ENCODE measurements at regions not wholly inside any gene's neighbourhood (a gene's known extent, or its start where the extent isn't known, plus 50 kb on each side); places are given as distances from the start of the nearest gene placed in this dataset.

DNA sequence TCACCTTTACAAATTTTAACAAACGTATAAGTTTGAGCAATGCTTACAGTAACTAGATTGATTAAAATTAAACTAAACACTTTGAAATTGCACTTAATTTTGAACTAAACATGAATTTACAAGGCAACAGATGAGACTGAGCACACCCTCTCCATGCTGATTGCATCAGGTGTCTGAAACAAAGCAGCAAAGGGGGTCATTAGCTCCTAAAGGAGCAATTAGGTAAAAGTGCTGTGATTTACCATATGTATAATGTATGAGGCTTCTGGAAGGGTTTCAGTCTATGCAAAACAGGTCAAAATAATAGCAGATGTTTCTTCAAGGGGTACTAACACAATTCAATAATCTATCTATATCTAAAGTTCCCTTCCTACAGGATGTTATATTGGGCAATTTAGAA is 98.8 kb upstream of the LMNTD1 start:
- Histone ChIP-seq H3K9ac (ENCODE audit: low read length) (no peak overlapping the region), H3K4me2 (ENCODE audit: low read length) (no peak overlapping the region), H3K27me3 (ENCODE audit: insufficient read depth, low read depth, low read length) (no peaks in the 10 kb centered on the region), H4K20me1 (ENCODE audit: insufficient read depth) (no peaks in the 10 kb centered on the region), H3K9me3 (ENCODE audit: low read length) (no peaks in the 10 kb centered on the region), H3K9me2 (ENCODE audit: insufficient read depth, low read length) (no peaks in the 10 kb centered on the region), H3K79me2 (replicated peaks; ENCODE audit: insufficient read depth, low read length) (no peaks in the 10 kb centered on the region), H2AFZ (ENCODE audit: low read depth, low read length) (no peak overlapping the region), H3K36me3 (ENCODE audit: insufficient read depth, low read length) (no peaks in the 10 kb centered on the region), H3K4me3 (ENCODE audit: low read length) (no peak overlapping the region), H3F3A (ENCODE audit: insufficient read depth, low read length, poor library complexity, severe bottlenecking) (no peaks in the 10 kb centered on the region), H3K27ac (ENCODE audit: low read length) (no peak overlapping the region)
- TF ChIP-seq SMC3 (conservative IDR thresholded peaks at IDR 0.05; ENCODE audit: poor library complexity) (no peak), EZH2 (IDR thresholded peaks at IDR 0.05; ENCODE audit: borderline replicate concordance, insufficient read depth, low read length, poor library complexity, severe bottlenecking) (no peak), RAD21 (conservative IDR thresholded peaks at IDR 0.05) (no peak), MXI1 (conservative IDR thresholded peaks at IDR 0.05; ENCODE audit: poor library complexity, severe bottlenecking) (no peak), POLR2AphosphoS5 (IDR thresholded peaks at IDR 0.05) (no peak), EP300 (conservative IDR thresholded peaks at IDR 0.05; ENCODE audit: poor library complexity, severe bottlenecking) (no peak), TAF1 (IDR thresholded peaks at IDR 0.05; ENCODE audit: low read depth) (no peak)
- TF ChIP-seq, protein P1, sequence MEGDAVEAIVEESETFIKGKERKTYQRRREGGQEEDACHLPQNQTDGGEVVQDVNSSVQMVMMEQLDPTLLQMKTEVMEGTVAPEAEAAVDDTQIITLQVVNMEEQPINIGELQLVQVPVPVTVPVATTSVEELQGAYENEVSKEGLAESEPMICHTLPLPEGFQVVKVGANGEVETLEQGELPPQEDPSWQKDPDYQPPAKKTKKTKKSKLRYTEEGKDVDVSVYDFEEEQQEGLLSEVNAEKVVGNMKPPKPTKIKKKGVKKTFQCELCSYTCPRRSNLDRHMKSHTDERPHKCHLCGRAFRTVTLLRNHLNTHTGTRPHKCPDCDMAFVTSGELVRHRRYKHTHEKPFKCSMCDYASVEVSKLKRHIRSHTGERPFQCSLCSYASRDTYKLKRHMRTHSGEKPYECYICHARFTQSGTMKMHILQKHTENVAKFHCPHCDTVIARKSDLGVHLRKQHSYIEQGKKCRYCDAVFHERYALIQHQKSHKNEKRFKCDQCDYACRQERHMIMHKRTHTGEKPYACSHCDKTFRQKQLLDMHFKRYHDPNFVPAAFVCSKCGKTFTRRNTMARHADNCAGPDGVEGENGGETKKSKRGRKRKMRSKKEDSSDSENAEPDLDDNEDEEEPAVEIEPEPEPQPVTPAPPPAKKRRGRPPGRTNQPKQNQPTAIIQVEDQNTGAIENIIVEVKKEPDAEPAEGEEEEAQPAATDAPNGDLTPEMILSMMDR (IDR thresholded peaks at IDR 0.05; ENCODE audit: poor library complexity, severe bottlenecking) = no peak
- TF ChIP-seq, protein P2, sequence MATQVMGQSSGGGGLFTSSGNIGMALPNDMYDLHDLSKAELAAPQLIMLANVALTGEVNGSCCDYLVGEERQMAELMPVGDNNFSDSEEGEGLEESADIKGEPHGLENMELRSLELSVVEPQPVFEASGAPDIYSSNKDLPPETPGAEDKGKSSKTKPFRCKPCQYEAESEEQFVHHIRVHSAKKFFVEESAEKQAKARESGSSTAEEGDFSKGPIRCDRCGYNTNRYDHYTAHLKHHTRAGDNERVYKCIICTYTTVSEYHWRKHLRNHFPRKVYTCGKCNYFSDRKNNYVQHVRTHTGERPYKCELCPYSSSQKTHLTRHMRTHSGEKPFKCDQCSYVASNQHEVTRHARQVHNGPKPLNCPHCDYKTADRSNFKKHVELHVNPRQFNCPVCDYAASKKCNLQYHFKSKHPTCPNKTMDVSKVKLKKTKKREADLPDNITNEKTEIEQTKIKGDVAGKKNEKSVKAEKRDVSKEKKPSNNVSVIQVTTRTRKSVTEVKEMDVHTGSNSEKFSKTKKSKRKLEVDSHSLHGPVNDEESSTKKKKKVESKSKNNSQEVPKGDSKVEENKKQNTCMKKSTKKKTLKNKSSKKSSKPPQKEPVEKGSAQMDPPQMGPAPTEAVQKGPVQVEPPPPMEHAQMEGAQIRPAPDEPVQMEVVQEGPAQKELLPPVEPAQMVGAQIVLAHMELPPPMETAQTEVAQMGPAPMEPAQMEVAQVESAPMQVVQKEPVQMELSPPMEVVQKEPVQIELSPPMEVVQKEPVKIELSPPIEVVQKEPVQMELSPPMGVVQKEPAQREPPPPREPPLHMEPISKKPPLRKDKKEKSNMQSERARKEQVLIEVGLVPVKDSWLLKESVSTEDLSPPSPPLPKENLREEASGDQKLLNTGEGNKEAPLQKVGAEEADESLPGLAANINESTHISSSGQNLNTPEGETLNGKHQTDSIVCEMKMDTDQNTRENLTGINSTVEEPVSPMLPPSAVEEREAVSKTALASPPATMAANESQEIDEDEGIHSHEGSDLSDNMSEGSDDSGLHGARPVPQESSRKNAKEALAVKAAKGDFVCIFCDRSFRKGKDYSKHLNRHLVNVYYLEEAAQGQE (IDR thresholded peaks at IDR 0.05; ENCODE audit: borderline replicate concordance) = no peak

DNA sequence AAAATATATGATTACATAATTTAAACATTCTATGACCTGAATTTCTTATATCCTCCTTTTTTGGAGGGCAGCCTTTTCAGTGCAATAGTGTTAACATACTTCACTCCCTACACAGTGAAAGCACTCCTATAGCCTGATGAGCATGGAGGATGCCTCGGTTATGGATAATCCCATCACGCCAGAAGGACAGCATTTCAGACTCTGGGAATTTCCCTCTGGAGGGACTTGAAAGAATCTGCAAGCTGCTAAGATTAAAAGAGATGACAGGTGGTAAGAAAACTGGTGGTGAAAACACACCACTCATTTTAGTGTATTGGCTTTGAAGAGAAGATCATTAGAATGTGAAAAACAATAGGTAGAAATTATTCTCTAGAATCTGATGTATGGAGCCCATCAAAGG is 99.3 kb upstream of the LMNTD1 start:
- no peaks in the 10 kb centered on the region for H3K9me3 ChIP-seq (ENCODE audit: low read length)
- H3K9ac ChIP-seq (ENCODE audit: low read length) = no peak overlapping the region
- H2AFZ ChIP-seq (ENCODE audit: low read depth, low read length) = no peak overlapping the region
- no peaks in the 10 kb centered on the region for H3K9me2 ChIP-seq (ENCODE audit: insufficient read depth, low read length)
- H3F3A ChIP-seq (ENCODE audit: insufficient read depth, low read length, poor library complexity, severe bottlenecking) = no peaks in the 10 kb centered on the region
- TF ChIP-seq, protein P2 (IDR thresholded peaks at IDR 0.05; ENCODE audit: borderline replicate concordance) = no peak
- TF ChIP-seq, protein P1 (IDR thresholded peaks at IDR 0.05; ENCODE audit: poor library complexity, severe bottlenecking) = no peak
- TF ChIP-seq POLR2AphosphoS5 (IDR thresholded peaks at IDR 0.05) = no peak
- no peak for TF ChIP-seq SMC3 (conservative IDR thresholded peaks at IDR 0.05; ENCODE audit: poor library complexity)
- no peak for TF ChIP-seq RAD21 (conservative IDR thresholded peaks at IDR 0.05)
- no peak for TF ChIP-seq TAF1 (IDR thresholded peaks at IDR 0.05; ENCODE audit: low read depth)
- no peak for TF ChIP-seq EP300 (conservative IDR thresholded peaks at IDR 0.05; ENCODE audit: poor library complexity, severe bottlenecking)
- TF ChIP-seq MXI1 (conservative IDR thresholded peaks at IDR 0.05; ENCODE audit: poor library complexity, severe bottlenecking) = no peak
- TF ChIP-seq EZH2 (IDR thresholded peaks at IDR 0.05; ENCODE audit: borderline replicate concordance, insufficient read depth, low read length, poor library complexity, severe bottlenecking) = no peak
- no peak overlapping the region for H3K4me2 ChIP-seq (ENCODE audit: low read length)
- no peaks in the 10 kb centered on the region for H3K79me2 ChIP-seq (replicated peaks; ENCODE audit: insufficient read depth, low read length)
- no peaks in the 10 kb centered on the region for H3K27me3 ChIP-seq (ENCODE audit: insufficient read depth, low read depth, low read length)
- no peak overlapping the region for H3K4me3 ChIP-seq (ENCODE audit: low read length)
- H4K20me1 ChIP-seq (ENCODE audit: insufficient read depth) = no peaks in the 10 kb centered on the region
- H3K27ac ChIP-seq (ENCODE audit: low read length) = no peak overlapping the region
- H3K36me3 ChIP-seq (ENCODE audit: insufficient read depth, low read length) = no peaks in the 10 kb centered on the region

Measured in neural cell (in vitro differentiated cells).